ENCODE measurements at regions not wholly inside any gene's neighbourhood (a gene's known extent, or its start where the extent isn't known, plus 50 kb on each side); places are given as distances from the start of the nearest gene placed in this dataset.
"Not testable (repeated sequence)": the region's sequence is repeated elsewhere in the genome, so short reads cannot be mapped to it uniquely, and the experiment has no call there.

GRCh38 chr1:120950633-120951032, 61.1 kb downstream of the PPIAL4A start:
- not testable (repeated sequence) for H3K36me3 ChIP-seq (replicated peaks; ENCODE audit: insufficient read depth, low read length); H3K9me2 ChIP-seq (replicated peaks; ENCODE audit: insufficient read depth, low read length); H3K4me2 ChIP-seq (ENCODE audit: low read depth, low read length); H4K20me1 ChIP-seq (ENCODE audit: insufficient read depth, low read length); H3K9ac ChIP-seq (ENCODE audit: low read length); H3K4me3 ChIP-seq (ENCODE audit: low read length); H3K79me2 ChIP-seq (ENCODE audit: low read length); H3K9me3 ChIP-seq (replicated peaks; ENCODE audit: insufficient read depth, low read length); H3K27ac ChIP-seq (ENCODE audit: low read length); H3K27me3 ChIP-seq (replicated peaks; ENCODE audit: insufficient read depth, low read length); H2AFZ ChIP-seq (ENCODE audit: low read length); H3F3A ChIP-seq (ENCODE audit: insufficient read depth, low read length); DNase-seq; H3K4me1 ChIP-seq (ENCODE audit: low read length)

GRCh38 chr1:120951100-120951499, 61.5 kb downstream of the PPIAL4A start:
- not testable (repeated sequence) for H3K36me3 ChIP-seq (replicated peaks; ENCODE audit: insufficient read depth, low read length); H2AFZ ChIP-seq (ENCODE audit: low read length); DNase-seq; H3F3A ChIP-seq (ENCODE audit: insufficient read depth, low read length); H3K27ac ChIP-seq (ENCODE audit: low read length); H3K9ac ChIP-seq (ENCODE audit: low read length); H3K9me2 ChIP-seq (replicated peaks; ENCODE audit: insufficient read depth, low read length); H3K9me3 ChIP-seq (replicated peaks; ENCODE audit: insufficient read depth, low read length); H3K27me3 ChIP-seq (replicated peaks; ENCODE audit: insufficient read depth, low read length); H3K79me2 ChIP-seq (ENCODE audit: low read length); H3K4me2 ChIP-seq (ENCODE audit: low read depth, low read length); H4K20me1 ChIP-seq (ENCODE audit: insufficient read depth, low read length); H3K4me3 ChIP-seq (ENCODE audit: low read length); H3K4me1 ChIP-seq (ENCODE audit: low read length)

- not testable (repeated sequence) for H3F3A ChIP-seq (ENCODE audit: insufficient read depth, low read length); H3K27ac ChIP-seq (ENCODE audit: low read length); H2AFZ ChIP-seq (ENCODE audit: low read length); H3K9me3 ChIP-seq (replicated peaks; ENCODE audit: insufficient read depth, low read length); H3K36me3 ChIP-seq (replicated peaks; ENCODE audit: insufficient read depth, low read length); H3K79me2 ChIP-seq (ENCODE audit: low read length); H4K20me1 ChIP-seq (ENCODE audit: insufficient read depth, low read length); H3K9ac ChIP-seq (ENCODE audit: low read length); H3K9me2 ChIP-seq (replicated peaks; ENCODE audit: insufficient read depth, low read length); H3K27me3 ChIP-seq (replicated peaks; ENCODE audit: insufficient read depth, low read length); H3K4me3 ChIP-seq (ENCODE audit: low read length); DNase-seq; H3K4me1 ChIP-seq (ENCODE audit: low read length); H3K4me2 ChIP-seq (ENCODE audit: low read depth, low read length)
These were observed 62.8 kb downstream of the PPIAL4A start for GRCh38 chr1:120952207-120952870.

- H3K9me3 ChIP-seq (replicated peaks; ENCODE audit: insufficient read depth, low read length); H3K9ac ChIP-seq (ENCODE audit: low read length); H3K27ac ChIP-seq (ENCODE audit: low read length); H3F3A ChIP-seq (ENCODE audit: insufficient read depth, low read length); H3K36me3 ChIP-seq (replicated peaks; ENCODE audit: insufficient read depth, low read length); H3K9me2 ChIP-seq (replicated peaks; ENCODE audit: insufficient read depth, low read length); H3K4me1 ChIP-seq (ENCODE audit: low read length); H2AFZ ChIP-seq (ENCODE audit: low read length); H3K4me2 ChIP-seq (ENCODE audit: low read depth, low read length); DNase-seq; H3K4me3 ChIP-seq (ENCODE audit: low read length); H4K20me1 ChIP-seq (ENCODE audit: insufficient read depth, low read length); H3K79me2 ChIP-seq (ENCODE audit: low read length); H3K27me3 ChIP-seq (replicated peaks; ENCODE audit: insufficient read depth, low read length): not testable (repeated sequence)
These were observed 63.3 kb downstream of the PPIAL4A start for GRCh38 chr1:120952871-120953265.

DNA sequence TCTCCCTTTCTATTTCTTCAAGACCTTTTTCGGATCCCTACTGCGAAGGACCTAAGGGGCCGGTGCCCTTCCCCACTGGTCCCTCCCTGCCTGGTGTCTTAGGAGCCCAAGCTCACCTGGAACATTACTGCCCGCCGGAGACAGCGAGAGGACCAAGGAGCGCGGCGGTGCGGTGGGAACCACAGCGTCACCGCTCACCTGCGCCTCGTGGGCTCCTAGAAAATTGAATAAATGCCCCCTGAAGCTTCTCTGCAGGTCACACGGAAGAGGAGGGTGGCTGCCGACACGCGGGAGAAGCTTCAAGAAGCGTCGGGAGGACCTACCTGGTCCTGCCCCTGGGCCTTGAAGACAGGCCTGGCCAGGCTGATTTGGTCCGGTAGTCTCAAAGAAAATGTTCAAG, 65.2 kb downstream of the PPIAL4A start:
- H3K9ac ChIP-seq (ENCODE audit: low read length): no peak overlapping the region
- no peaks in the 10 kb centered on the region for H3K27me3 ChIP-seq (replicated peaks; ENCODE audit: insufficient read depth, low read length)
- TF ChIP-seq, protein P1, sequence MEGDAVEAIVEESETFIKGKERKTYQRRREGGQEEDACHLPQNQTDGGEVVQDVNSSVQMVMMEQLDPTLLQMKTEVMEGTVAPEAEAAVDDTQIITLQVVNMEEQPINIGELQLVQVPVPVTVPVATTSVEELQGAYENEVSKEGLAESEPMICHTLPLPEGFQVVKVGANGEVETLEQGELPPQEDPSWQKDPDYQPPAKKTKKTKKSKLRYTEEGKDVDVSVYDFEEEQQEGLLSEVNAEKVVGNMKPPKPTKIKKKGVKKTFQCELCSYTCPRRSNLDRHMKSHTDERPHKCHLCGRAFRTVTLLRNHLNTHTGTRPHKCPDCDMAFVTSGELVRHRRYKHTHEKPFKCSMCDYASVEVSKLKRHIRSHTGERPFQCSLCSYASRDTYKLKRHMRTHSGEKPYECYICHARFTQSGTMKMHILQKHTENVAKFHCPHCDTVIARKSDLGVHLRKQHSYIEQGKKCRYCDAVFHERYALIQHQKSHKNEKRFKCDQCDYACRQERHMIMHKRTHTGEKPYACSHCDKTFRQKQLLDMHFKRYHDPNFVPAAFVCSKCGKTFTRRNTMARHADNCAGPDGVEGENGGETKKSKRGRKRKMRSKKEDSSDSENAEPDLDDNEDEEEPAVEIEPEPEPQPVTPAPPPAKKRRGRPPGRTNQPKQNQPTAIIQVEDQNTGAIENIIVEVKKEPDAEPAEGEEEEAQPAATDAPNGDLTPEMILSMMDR (IDR thresholded peaks at IDR 0.05; ENCODE audit: low read length): no peak
- no peak for TF ChIP-seq EZH2 (optimal IDR thresholded peaks at IDR 0.05; ENCODE audit: low read depth, low read length)
- no peak for TF ChIP-seq EZH2phosphoT487 (IDR thresholded peaks at IDR 0.05; ENCODE audit: low read length)
- DNase-seq: no peak
- H3K9me2 ChIP-seq (replicated peaks; ENCODE audit: insufficient read depth, low read length): no peaks in the 10 kb centered on the region
- no peaks in the 10 kb centered on the region for H3F3A ChIP-seq (ENCODE audit: insufficient read depth, low read length)
- H3K4me3 ChIP-seq (ENCODE audit: low read length): no peak overlapping the region
- no peak overlapping the region for H3K4me2 ChIP-seq (ENCODE audit: low read depth, low read length)
- no peaks in the 10 kb centered on the region for H3K79me2 ChIP-seq (ENCODE audit: low read length)
- no peak overlapping the region for H2AFZ ChIP-seq (ENCODE audit: low read length)
- H3K36me3 ChIP-seq (replicated peaks; ENCODE audit: insufficient read depth, low read length): no peaks in the 10 kb centered on the region
- H4K20me1 ChIP-seq (ENCODE audit: insufficient read depth, low read length): no peaks in the 10 kb centered on the region
- no peak overlapping the region for H3K27ac ChIP-seq (ENCODE audit: low read length)
- no peaks in the 10 kb centered on the region for H3K4me1 ChIP-seq (ENCODE audit: low read length)
- H3K9me3 ChIP-seq (replicated peaks; ENCODE audit: insufficient read depth, low read length): no peaks in the 10 kb centered on the region

DNA sequence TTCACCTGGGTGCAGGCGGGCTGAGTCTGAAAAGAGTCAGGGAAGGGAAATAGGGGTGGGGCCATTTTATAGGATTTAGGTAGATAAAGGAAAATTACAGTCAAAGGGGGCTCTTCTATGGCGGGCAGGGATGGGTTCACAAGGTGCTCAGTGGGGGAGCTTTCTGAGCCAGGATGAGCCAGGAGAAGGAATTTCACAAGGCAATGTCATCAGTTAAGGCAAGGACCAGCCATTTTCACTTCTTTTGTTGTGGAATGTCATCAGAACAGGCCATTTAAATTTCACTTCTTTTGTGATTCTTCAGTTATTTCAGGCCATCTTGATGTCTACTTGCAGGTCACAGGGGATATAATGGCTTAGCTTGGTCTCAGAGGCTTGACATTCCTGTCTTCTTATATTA, 66.4 kb downstream of the PPIAL4A start:
- not testable (repeated sequence) for H4K20me1 ChIP-seq (ENCODE audit: insufficient read depth, low read length); H3K9ac ChIP-seq (ENCODE audit: low read length); H3K79me2 ChIP-seq (ENCODE audit: low read length); H3K4me2 ChIP-seq (ENCODE audit: low read depth, low read length); H2AFZ ChIP-seq (ENCODE audit: low read length); H3K9me3 ChIP-seq (replicated peaks; ENCODE audit: insufficient read depth, low read length); H3K4me1 ChIP-seq (ENCODE audit: low read length); H3K9me2 ChIP-seq (replicated peaks; ENCODE audit: insufficient read depth, low read length); DNase-seq; H3K4me3 ChIP-seq (ENCODE audit: low read length); H3F3A ChIP-seq (ENCODE audit: insufficient read depth, low read length); H3K27me3 ChIP-seq (replicated peaks; ENCODE audit: insufficient read depth, low read length); H3K27ac ChIP-seq (ENCODE audit: low read length); H3K36me3 ChIP-seq (replicated peaks; ENCODE audit: insufficient read depth, low read length)

- H3K9me3 ChIP-seq (replicated peaks; ENCODE audit: insufficient read depth, low read length); H3K27ac ChIP-seq (ENCODE audit: low read length): not testable (repeated sequence)
These were observed 76.4 kb downstream of the PPIAL4A start for GRCh38 chr1:120966018-120966417.

More at GRCh38 chr1:120966018-120966417, 76.4 kb downstream of the PPIAL4A start:
- not testable (repeated sequence) for H3K9me2 ChIP-seq (replicated peaks; ENCODE audit: insufficient read depth, low read length); H3K4me1 ChIP-seq (ENCODE audit: low read length); H3K4me2 ChIP-seq (ENCODE audit: low read depth, low read length); H4K20me1 ChIP-seq (ENCODE audit: insufficient read depth, low read length); H3K27me3 ChIP-seq (replicated peaks; ENCODE audit: insufficient read depth, low read length); H3K79me2 ChIP-seq (ENCODE audit: low read length); H2AFZ ChIP-seq (ENCODE audit: low read length); DNase-seq; H3K4me3 ChIP-seq (ENCODE audit: low read length); H3K9ac ChIP-seq (ENCODE audit: low read length); H3K36me3 ChIP-seq (replicated peaks; ENCODE audit: insufficient read depth, low read length); H3F3A ChIP-seq (ENCODE audit: insufficient read depth, low read length)

Measured in MM.1S (cell line).